Fibroblast of the conjunctiva (primary cell): ENCODE measurements at regions not wholly inside any gene's neighbourhood (a gene's known extent, or its start where the extent isn't known, plus 50 kb on each side); places are given as distances from the start of the nearest gene placed in this dataset.
"Not testable (repeated sequence)": the region's sequence is repeated elsewhere in the genome, so short reads cannot be mapped to it uniquely, and the experiment has no call there.

Source experiments
- DNase-seq: peaks from one replicate; pipeline ENCODE4 v3.0.0-alpha.2; 2010; ENCODE audit warnings: low read depth

DNA sequence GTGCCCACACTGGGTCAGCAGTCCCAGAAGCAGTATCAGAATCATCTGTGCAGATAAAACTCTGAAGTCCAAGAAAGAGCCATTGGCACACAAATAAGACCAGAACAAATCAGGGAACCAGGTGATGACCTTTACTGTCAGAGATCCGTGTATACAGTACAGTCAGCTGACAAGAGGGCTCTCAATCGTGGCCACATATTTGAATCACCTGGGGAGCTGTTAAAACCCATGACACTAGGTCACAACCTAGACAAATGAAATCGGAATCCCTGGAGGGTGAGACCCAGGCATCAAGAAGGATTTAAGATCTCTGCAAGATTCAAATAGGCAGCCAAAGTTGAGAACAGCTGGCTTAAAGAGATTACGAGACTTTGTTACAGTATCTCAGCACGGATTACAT lies 807.1 kb downstream of the RNF144A start:
- DNase-seq = no peak

DNA sequence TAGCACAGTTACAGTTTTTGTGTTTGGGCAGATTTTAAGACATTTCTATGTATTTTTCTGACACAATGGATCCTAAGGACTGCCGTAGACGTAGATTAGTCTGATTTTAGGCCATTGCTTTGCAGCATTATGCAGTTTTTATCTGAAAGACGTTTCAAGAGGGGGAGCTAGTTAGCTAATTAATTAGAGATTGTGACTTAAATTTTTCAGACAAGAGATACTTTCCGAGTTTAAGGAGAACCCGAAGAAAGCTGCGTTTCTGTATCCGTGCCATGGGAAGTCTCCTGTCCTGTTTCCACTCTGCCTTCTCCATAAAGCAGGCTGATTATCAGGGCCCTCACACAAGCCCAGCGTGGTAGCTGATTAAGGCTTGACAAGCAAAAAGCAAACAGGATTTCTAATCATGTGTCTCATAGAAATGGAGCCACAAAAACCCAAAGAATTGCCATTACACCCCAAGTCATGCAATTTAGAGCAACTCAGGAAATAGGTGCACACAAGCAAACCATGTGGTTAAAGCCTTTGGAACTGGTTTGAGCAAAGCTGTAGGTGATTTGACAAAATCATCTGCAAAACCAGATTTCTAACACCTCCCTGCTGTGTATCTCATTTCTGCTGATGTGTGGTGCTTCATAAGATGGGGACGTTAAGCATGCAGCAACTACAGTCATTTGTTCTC lies 808.1 kb downstream of the RNF144A start:
- no peak for DNase-seq

DNA sequence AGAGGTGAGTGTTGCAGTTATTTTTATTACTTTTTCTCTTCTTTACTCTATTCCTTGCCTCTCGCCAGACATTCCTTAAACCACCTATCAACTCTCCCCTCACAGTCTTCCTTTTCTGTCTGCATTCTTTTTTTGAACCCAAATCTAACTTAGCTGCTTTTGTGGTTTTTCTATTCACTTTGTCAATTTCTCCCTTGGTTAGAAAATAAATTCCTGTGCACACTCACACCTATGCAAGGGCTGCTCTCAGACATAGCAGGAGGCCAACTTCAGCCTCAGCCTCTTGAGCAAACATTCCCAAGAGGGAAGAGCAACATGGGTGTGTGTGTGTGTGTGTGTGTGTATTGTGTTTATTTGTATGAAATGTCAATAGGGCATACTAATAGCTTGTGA lies 808.6 kb downstream of the RNF144A start:
- DNase-seq = no peak

DNA sequence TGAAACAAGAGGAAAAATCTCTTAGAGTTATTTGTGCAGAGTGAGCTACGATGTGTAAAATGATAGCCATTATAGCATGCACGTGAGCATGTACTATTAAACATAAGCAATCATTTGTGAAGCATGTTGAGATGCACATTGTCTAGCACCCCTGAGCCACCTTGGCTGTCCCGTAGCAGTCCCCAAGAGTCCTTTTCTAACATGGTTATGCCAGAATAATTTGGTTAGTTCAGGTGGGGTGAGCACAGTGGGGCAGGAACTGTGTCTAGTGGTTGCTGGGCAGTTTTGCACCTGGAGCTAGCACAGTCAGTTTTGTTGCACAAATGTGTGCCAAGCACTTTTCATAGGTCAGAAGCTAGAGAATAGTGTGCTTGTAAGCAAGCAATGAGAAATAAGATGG lies 809.8 kb downstream of the RNF144A start:
- DNase-seq = no peak

DNA sequence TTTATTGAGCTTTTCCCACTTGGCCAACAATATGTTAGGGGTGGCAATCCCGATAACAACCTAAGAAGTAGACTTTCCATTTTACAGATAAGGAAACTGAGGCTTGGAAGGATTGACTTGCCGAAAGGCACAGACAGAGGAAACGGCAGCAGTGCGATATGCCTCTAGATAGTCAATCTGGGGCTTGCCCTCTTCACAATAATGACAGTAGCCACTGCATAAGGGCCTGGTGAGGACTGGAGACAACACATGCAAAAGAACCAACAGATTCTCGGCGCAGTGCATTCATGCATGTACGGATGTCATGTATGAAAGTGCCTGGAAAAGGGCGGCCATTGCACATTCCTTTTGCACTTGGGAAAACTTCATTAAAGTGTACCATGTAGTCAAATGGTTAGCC lies 811.2 kb downstream of the RNF144A start:
- no peak for DNase-seq

DNA sequence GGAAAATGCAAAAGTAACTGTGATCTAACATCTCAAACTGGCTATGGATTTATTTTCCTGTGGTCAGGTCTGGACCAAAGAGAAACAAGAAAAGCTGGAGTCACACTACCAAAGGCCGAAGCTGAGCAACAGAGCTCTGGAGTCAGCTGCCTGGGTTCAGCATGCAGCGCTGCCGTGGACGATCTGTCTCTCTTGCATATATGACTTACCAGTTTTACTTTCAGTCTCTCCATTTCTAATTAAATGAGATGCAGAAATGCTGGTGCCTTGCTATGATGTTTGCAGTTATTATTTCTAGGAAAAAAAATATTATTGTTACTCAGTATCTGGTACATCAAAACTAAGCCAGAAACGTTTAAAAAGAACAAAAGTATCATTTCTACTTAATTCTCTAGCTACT lies 813.2 kb downstream of the RNF144A start:
- no peak for DNase-seq

DNA sequence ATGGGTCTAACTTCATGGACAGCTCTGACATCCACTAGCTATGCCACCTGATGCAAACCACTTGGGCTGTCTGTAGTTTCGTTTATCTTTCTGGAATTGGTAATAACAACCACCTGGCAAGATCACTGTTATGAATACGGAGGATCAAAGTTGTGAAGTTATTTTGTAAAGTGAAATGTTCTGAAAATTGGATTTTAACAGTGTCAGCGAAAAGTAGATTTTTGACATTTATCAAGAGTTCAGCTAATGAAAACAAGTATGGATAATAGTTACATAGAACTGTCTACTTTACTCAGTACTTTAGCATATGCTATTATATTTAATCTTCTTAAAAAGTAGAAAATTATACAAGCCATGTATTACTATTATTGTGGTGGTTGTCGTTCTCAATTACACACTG lies 813.8 kb downstream of the RNF144A start:
- no peak for DNase-seq

DNA sequence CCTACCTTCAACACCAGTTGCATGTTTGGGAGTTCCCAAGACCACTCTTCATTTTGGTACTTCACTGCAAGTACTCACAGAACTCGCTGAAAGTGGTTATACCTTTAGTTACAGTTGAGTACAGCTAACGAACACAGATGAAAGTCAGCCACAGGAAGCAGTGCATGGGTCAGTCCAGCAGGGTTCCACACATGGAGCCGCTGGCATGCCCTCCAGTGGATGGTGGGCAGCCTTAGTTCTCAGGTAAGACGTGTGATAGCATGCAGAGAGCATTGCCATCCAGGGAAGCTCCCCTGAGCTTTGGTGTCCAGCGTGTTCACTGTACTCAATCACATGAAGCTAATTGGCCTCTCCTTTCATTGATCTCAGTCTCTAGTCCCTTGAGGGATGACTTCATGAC lies 815.3 kb downstream of the RNF144A start:
- no peak for DNase-seq

DNA sequence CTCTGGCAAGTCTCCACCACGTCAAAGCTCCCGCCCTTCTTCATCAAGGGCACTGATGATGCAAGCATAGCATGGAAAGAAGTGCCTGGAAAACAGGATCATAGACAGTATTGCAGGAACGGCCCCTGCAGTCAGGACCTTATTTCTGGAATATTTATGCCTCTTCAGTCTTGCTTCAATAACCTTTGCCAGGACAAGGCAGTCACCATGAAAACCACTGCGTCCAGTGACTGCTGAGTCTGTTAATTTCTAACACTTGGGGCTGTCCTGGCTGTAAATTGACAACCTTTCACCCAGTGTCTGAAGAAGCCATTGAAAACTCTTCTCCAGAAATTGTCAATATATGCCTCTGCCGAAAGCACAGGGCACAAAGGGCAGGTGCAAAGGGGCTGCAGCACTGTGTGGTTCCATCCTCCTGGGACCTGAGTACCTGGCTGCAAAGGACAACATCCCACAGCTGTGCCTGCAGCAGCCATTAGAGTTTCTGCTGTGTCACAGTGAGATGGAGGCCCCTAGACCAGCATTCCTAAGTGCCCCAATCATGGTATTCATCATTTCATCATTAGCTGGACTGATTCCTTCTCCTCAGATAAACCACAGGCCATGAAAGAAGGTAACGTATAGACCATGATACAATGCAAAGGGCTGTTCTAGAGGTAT lies 819.6 kb downstream of the RNF144A start:
- no peak for DNase-seq

DNA sequence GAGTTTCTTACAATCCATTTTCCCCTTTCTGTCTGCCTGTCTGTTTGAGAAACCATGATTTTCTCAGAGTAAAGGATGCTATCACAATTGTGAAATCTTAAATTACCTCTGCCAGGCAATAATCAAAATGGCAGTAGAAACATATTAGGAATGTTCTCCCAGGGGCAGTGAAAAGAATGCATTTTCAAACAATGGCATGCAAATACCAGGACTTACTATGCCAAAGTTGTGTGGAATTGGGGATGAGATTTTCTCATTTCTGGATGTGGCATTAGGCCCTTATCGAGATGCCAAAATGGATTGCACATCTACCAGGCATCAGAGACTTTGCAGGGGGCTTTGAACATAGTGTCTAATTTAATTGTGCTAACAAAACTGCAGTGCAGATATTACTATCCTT lies 821.4 kb downstream of the RNF144A start:
- no peak for DNase-seq

DNA sequence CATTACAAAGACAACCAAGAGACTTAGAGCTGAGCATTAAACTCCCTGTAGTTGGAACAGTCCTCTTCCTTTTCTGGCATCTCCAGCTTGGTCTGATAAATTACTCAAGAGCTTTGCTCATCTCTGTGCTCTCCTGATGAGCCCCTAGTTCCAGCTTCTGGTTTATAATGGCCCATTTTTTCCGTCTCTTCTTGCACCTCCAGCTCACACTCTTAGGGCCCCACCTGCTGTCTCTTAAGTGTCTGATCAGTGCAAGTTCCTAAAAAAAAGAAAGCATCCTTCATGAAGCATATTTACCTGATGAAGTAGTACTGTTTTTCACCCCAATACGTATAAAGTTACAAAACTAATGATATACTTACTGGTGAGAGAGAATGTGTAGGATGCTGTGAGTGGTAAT lies 822.9 kb downstream of the RNF144A start:
- DNase-seq = no peak

DNA sequence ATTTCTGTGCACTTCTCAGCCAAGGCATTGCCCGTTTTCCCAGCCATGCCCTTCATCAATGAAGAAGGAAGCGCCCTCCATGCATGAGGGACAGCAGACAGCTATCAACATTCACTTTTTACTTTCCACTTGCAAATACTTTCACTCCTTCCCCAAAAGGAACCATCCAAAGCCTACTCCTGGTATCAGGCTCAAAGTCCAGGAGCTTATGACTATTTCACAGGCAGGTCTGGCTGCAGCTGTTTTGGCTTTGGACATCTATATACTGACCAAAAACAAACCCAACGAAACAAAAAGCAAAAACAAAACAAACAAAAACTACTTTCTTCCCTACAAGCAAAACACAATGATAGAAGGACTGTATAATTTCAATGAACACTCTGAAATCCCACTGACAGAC lies 825.1 kb downstream of the RNF144A start:
- DNase-seq = no peak

DNA sequence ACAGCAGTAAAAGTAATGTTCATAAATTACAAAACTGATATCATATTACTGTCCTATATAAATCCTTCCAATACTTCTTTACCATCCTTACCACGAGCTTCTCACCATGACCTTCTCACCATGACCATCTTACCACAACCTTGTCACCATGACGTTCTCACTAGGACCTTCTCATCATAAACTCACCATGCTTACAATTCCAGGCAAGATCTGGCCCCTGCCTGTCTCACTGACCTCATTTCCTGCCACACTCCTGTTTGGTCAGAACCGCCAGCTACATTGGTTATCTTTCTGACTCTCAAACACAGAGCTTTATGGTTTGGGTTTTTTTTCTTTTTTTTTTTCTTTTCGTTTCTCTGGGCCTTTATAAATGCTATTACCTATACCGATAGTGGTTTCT lies 827.6 kb downstream of the RNF144A start:
- no peak for DNase-seq

DNA sequence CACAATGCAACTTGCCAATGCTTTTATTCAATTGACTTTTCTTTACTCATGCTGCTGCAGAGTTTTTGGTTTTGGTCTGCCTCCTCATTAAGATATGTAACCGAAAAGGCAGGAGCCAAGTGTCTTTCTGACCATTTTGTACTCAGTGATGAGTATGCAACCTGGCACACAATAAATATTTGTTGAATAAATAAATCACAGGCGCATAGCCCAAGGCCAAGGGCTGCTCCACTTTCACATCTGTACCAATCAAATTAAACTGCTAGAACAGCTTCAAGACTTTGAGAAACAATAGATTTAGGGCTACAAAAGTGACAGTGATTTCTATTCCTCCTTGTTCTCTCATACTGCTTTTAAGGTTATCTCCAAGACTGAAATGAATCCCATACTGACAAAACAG lies 828.2 kb downstream of the RNF144A start:
- DNase-seq = no peak

DNA sequence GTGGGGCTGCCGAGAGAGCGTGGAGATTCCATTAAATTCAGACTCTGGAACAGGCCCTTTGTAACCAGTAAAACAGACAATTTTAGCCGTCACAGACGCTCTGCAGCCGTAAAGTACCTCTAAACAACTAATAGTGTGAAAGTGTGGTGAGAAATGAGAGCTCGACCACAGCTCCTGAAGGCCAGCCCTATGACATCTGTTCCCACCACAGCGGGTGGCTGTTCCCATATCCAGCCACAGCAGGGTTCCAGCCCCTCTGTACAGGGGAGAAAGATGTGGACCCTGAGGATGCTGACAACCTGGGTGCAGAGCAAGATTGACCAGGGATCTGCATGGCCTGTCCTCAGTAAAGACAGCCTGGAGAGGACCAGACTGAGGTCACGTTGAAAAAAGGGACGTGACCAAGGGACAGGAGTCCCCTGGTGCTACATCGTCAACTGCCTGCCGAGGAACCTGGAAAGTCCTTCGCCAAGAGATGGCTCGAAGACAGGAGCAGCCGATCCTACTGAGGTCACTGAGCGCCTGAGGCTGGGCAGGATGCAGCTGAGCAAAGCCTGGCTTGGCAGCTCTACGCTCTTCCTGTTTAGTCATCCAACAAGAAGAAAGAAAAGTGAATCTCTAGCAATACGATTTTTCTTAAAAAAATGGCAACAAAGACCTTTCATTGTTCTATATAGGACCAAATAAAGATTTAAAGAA lies 831.7 kb downstream of the RNF144A start:
- DNase-seq = no peak

DNA sequence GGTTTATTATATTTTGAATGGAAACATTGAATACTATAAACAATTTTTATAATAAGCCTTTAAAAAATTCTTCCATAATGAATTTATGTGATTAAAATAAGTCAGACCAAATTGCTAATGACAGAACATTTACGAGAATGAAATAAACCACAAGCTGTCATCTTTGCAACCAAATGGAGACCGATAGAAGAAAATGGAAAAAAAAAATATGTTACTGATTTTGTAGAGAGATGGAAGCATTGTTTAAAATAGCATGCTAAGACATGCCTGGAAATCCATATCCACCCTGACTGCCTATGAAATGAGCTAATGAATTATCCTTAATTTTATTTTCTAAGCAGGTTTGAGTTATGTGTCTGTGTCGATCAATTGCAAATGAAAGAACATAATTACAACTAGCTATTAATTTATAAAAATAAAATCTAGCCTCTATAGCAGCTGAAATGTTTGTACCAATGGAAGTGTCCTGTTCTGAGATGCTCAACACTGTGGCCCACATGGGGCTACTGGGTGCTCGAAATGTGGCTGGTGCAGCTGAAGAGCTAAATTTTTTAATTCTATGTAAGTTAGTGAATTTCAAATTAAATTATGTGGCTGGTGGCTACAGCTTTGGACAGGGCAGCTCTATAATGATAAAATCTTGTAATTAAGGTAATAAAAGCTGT lies 832.8 kb downstream of the RNF144A start:
- DNase-seq = no peak

DNA sequence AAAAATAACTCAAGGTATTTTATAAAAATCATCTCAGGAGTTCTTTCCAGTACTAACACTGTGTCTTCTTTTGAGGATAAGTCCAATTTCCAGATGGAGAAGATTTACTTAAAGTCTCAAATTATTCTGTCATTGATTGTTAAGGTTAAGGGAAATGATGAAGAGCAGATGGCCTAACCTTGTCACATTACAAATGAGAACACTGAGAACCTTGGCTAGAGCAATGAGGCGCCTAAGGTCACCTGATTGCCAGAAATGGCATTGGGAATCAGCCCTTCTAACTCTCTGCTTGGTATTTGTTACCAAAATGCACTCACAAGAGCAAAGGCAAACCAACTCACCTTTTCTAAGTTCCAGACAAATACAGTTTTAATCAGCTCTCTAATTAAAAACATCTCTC lies 835.1 kb downstream of the RNF144A start:
- no peak for DNase-seq

DNA sequence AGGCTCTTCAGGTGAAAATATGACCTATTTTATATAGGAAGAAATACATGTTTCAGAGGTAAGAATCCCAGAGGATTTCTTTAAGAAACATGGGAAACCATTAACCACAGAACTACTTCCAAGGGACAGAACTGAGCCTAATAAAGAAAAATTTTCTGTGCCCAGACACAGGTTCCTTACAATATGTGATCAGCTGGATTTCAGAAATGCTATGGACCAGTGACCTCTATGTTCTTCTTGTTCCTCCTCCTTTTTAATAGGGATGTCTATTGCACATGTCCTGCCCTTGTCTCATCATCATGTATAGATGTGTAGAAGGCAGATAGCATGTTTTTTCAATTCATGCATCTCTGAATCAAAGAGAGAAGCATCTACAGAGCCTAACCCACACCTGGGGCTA lies 836.6 kb downstream of the RNF144A start:
- DNase-seq = no peak

DNA sequence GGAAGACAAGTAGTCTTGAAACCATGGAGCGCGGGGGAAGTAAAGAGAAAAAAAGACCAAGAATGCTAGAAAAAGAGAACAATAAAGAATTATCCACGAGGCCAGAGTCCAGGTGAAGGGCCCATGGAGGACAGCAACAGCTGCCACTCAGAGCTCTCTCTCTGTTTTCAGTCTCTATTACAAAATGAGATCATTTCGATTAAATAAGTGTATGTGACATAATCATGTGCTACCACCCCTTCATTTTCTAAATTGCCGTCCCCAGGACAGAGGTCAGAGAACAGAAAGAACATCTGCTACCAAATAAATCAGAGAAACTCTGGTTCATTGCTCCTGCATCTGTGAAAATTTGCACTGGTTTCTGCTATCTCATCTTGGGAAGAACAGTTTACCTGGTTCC lies 838.7 kb downstream of the RNF144A start:
- no peak for DNase-seq

DNA sequence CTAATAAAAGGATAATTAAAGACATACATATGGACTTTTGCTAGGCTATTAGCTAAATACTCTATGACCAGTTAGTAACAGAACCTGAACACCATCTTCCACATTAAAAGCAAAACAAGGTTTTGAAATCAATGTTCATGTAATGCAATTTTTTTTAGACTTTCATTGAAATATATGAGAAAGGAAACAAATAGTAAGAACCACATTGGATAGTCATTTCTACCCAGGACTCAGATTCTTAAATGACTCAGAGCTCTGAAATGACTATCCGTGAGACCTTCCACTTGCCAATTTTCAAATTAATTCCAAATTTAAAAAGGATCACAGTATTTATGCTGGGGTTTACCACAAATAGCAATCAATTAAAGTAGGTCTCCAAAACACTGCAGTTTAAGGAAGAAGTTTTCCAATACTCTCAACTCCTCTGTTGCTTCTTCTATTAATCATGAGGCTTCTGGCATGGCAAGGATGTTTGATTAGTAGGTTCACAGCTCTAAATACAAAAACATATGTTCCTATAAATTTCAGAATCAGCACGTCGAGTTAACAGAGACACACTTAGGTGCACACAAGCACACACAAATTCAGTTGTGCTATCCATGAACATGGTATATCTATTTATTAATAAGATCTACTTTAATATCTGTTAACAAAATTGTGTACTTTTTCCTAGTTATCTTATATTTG lies 841.0 kb downstream of the RNF144A start:
- no peak for DNase-seq

DNA sequence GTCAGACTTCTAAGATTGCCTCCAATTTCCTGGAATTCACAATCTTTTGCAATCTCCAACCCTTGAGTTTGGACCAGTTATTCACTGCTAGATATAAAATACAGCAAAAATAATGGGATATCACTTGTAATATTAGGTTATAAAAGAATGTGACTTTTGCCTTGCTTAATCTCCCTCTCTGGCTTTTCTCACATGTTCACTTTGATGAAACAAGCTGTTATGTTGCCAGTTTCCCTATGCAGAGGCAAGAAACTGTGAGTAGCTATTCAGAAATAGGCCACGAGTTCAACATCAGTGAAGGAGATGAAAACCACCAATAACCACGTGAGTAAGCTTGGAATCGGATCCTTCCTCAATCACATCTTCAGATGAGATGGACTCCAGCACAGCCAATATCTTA lies 842.7 kb downstream of the RNF144A start:
- no peak for DNase-seq

DNA sequence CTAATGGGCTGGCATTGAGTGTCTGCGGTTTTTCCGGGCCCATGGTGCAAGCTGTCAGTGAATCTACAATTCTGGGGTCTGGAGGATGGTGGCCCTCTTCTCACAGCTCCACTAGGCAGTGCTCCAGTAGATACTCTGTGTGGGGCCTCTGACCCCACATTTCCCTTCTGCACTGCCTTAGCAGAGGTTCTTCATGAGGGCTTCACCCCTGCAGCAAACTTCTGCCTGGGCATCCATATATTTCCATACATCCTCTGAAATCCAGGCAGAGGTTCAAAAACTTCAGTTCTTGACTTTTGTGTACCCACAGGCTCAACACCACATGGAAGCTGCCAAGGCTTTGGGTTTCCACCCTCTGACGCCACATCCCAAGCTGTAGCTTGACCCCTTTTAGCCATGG lies 846.2 kb downstream of the RNF144A start:
- DNase-seq = not testable (repeated sequence)
